B cell (primary cell): ENCODE measurements at regions not wholly inside any gene's neighbourhood (a gene's known extent, or its start where the extent isn't known, plus 50 kb on each side); places are given as distances from the start of the nearest gene placed in this dataset.

Experiments
- EZH2 ChIP-seq: IDR thresholded peaks from 2 replicates; pipeline ENCODE4 v1.6.1; 2012; ENCODE audit warnings: borderline replicate concordance, low read depth, mild to moderate bottlenecking, moderate library complexity, low read length; ENCODE audit not compliant: insufficient read depth, poor library complexity, severe bottlenecking
- TF ChIP-seq, protein P1 (sequence below): fragments of 200-600 bp; IDR thresholded peaks from one replicate; pipeline ENCODE4 v1.8.0; 2022; ENCODE audit warnings: antibody characterized with exemption, mild to moderate bottlenecking

DNA sequence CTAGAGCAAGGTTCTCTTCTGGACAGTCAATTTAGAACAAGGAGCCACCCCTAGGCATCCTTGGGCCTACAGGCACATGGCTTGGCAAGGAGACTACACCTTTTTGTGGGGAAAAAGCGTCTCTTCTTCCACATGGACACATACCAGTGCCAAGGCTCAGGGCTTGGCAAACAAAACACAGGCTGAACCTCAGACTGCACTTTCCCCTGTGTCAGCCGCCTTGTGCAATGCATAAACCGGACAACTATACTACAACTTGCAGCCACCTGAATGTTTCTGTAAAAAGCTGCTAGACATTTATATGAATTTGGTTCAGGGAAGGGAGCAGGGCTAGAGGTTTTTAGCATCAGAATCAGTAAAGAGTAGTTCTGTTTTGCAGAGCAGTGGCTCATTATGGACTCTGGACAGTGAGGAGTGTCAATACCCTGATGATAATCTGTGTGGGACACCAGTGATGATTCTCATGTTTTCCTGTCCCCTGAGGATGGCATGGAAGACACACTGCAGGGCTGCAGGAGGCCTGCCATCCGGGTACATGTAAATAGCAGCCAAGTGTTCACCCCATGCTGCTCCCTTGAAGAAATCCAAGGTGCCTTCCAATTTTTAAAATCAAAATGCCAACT is 118.9 kb downstream of the GATA3 start:
- TF ChIP-seq, protein P1, sequence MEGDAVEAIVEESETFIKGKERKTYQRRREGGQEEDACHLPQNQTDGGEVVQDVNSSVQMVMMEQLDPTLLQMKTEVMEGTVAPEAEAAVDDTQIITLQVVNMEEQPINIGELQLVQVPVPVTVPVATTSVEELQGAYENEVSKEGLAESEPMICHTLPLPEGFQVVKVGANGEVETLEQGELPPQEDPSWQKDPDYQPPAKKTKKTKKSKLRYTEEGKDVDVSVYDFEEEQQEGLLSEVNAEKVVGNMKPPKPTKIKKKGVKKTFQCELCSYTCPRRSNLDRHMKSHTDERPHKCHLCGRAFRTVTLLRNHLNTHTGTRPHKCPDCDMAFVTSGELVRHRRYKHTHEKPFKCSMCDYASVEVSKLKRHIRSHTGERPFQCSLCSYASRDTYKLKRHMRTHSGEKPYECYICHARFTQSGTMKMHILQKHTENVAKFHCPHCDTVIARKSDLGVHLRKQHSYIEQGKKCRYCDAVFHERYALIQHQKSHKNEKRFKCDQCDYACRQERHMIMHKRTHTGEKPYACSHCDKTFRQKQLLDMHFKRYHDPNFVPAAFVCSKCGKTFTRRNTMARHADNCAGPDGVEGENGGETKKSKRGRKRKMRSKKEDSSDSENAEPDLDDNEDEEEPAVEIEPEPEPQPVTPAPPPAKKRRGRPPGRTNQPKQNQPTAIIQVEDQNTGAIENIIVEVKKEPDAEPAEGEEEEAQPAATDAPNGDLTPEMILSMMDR, result no peak
- no peak for TF ChIP-seq EZH2
